Prostate gland (tissue), 2 donors: ENCODE measurements at regions not wholly inside any gene's neighbourhood (a gene's known extent, or its start where the extent isn't known, plus 50 kb on each side); places are given as distances from the start of the nearest gene placed in this dataset.

Experiments
- CTCF ChIP-seq, 4 experiments: fragments of 200-600 bp in 2 of 4; fragments of 450-650 bp in 2 of 4; sonication (generic) in 2 of 4; IDR thresholded peaks; 1 replicate in 3 of 4; 2 replicates in 1 of 4; pipeline ENCODE4 v1.5.1; 2016 to 2019; ENCODE audit warnings: antibody characterized with exemption in 4 of 4, mild to moderate bottlenecking in 2 of 4, moderate library complexity in 2 of 4
- POLR2A ChIP-seq: fragments of 450-650 bp; IDR thresholded peaks from one replicate; pipeline ENCODE4 v1.6.1; 2016; ENCODE audit warnings: antibody characterized with exemption, mild to moderate bottlenecking
- POLR2AphosphoS5 ChIP-seq: sonication (generic); formaldehyde crosslinking; IDR thresholded peaks from one replicate; pipeline ENCODE4 v1.6.1; 2017; ENCODE audit warnings: antibody characterized with exemption

GRCh38 chr16:85306071-85306792, 194.0 kb upstream of the CIBAR2 start:
- TF ChIP-seq CTCF (IDR thresholded peaks at IDR 0.05) (no peak), POLR2A (no peak), POLR2AphosphoS5 (peak; percentile 65)
